Prostate gland (tissue), 2 donors: ENCODE measurements at regions not wholly inside any gene's neighbourhood (a gene's known extent, or its start where the extent isn't known, plus 50 kb on each side); places are given as distances from the start of the nearest gene placed in this dataset.

Source experiments
- DNase-seq: peaks from one replicate; pipeline ENCODE4 v3.0.0-alpha.2; 2019; ENCODE audit warnings: low spot score
- H3K27ac ChIP-seq, 2 donors: fragments of 200-600 bp; sonication (generic); 2 replicates each; pipeline ENCODE4 v1.5.1; 2017 to 2019
- H3K27me3 ChIP-seq: fragments of 200-600 bp; sonication (generic); replicated peaks from 2 replicates; pipeline ENCODE4 v1.5.1; 2019; ENCODE audit not compliant: insufficient read depth
- H3K36me3 ChIP-seq, 2 donors: fragments of 200-600 bp; sonication (generic); 1 replicate in 1 of 2; 2 replicates in 1 of 2; pipeline versions ENCODE4 v1.5.1 to v1.8.1; 2017 to 2019
- H3K4me1 ChIP-seq: fragments of 200-600 bp; sonication (generic); replicated peaks from 2 replicates; pipeline ENCODE4 v1.5.1; 2019
- H3K4me3 ChIP-seq, 2 donors: fragments of 200-600 bp; sonication (generic); 2 replicates each; pipeline ENCODE4 v1.5.1; 2017 to 2019
- H3K9me3 ChIP-seq: fragments of 200-600 bp; sonication (generic); 2 replicates; pipeline ENCODE4 v1.5.1; 2017
- POLR2A ChIP-seq: fragments of 450-650 bp; IDR thresholded peaks from one replicate; pipeline ENCODE4 v1.6.1; 2016; ENCODE audit warnings: antibody characterized with exemption, mild to moderate bottlenecking
- POLR2AphosphoS5 ChIP-seq: sonication (generic); formaldehyde crosslinking; IDR thresholded peaks from one replicate; pipeline ENCODE4 v1.6.1; 2017; ENCODE audit warnings: antibody characterized with exemption
- WGBS: methylation state at CpG from one replicate; pipeline ENCODE4 v1.1.5; 2018; 5-methylcytosine and 5-hydroxymethylcytosine counted together
- intact Hi-C: fragments of 100-400 bp; cut with DNase I; formaldehyde crosslinking; loops from one replicate; pipeline ENCODE4 v1.14.2; 2022
- TF ChIP-seq, protein P1 (sequence below), 4 experiments: fragments of 200-600 bp in 2 of 4; fragments of 450-650 bp in 2 of 4; sonication (generic) in 2 of 4; IDR thresholded peaks; 1 replicate in 3 of 4; 2 replicates in 1 of 4; pipeline ENCODE4 v1.5.1; 2016 to 2019; ENCODE audit warnings: antibody characterized with exemption in 4 of 4, mild to moderate bottlenecking in 2 of 4, moderate library complexity in 2 of 4

GRCh38 chr1:117752661-117753060, 146.8 kb downstream of the TENT5C start:
- no peak overlapping the region for H3K4me3 ChIP-seq
- H3K4me1 ChIP-seq: peaks cover 5% of the 10 kb centered on the region
- no peaks in the 10 kb centered on the region for H3K27me3 ChIP-seq
- DNase-seq: no peak
- no peak overlapping the region for H3K27ac ChIP-seq
- intact Hi-C loops: loop anchor here (5.0 kb wide), 4 partner anchors 145 to 685 kb away; partner anchors contain the start of gene TENT5C
- H3K36me3 ChIP-seq: no peaks in the 10 kb centered on the region
- TF ChIP-seq, protein P1, sequence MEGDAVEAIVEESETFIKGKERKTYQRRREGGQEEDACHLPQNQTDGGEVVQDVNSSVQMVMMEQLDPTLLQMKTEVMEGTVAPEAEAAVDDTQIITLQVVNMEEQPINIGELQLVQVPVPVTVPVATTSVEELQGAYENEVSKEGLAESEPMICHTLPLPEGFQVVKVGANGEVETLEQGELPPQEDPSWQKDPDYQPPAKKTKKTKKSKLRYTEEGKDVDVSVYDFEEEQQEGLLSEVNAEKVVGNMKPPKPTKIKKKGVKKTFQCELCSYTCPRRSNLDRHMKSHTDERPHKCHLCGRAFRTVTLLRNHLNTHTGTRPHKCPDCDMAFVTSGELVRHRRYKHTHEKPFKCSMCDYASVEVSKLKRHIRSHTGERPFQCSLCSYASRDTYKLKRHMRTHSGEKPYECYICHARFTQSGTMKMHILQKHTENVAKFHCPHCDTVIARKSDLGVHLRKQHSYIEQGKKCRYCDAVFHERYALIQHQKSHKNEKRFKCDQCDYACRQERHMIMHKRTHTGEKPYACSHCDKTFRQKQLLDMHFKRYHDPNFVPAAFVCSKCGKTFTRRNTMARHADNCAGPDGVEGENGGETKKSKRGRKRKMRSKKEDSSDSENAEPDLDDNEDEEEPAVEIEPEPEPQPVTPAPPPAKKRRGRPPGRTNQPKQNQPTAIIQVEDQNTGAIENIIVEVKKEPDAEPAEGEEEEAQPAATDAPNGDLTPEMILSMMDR (IDR thresholded peaks at IDR 0.05): no peak
- TF ChIP-seq POLR2A (no peak), POLR2AphosphoS5 (no peak)
- H3K9me3 ChIP-seq: no peaks in the 10 kb centered on the region

- Histone ChIP-seq H3K4me1 (peaks cover 5% of the 10 kb centered on the region), H3K9me3 (no peaks in the 10 kb centered on the region), H3K27ac (no peak overlapping the region), H3K36me3 (no peaks in the 10 kb centered on the region), H3K27me3 (no peaks in the 10 kb centered on the region), H3K4me3 (no peak overlapping the region)
- TF ChIP-seq POLR2AphosphoS5: no peak
- no peak for TF ChIP-seq POLR2A
- TF ChIP-seq, protein P1 (IDR thresholded peaks at IDR 0.05): no peak
- WGBS: 48% methylated on average over 2 of the region's 3 CpGs
- intact Hi-C loops: loop anchor here (5.0 kb wide), 4 partner anchors 146 to 686 kb away; partner anchors contain the start of gene TENT5C
- DNase-seq: no peak
Measured at GRCh38 chr1:117753232-117753631, 147.4 kb downstream of the TENT5C start.

DNA sequence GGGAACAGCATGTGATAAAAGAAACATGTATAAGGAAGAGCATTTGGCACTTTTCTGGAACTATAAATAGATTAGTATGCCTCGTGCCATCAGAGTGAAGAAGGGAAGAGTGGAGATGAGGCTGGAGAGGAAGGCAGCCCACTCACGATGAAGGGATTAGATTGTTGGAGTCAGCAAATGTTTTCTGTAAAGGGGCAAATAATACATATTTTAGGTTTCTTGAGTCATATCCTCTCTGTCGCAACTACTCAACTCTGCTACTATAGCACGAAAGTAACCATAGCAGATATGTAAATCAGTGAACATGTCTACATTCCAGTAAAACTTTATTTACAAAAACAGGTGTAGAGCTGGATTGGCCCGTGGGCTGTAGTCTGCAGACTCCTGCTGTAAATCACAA, 147.8 kb downstream of the TENT5C start:
- TF ChIP-seq, protein P1 (IDR thresholded peaks at IDR 0.05): no peak
- TF ChIP-seq POLR2A (no peak), POLR2AphosphoS5 (no peak)
- 23% methylated on average over 5 of the region's 5 CpGs for WGBS
- intact Hi-C loops: loop anchor here (5.0 kb wide), 4 partner anchors 146 to 686 kb away; partner anchors contain the start of gene TENT5C
- no peak overlapping the region for H3K4me3 ChIP-seq
- H3K36me3 ChIP-seq: no peaks in the 10 kb centered on the region
- H3K4me1 ChIP-seq: peaks cover 5% of the 10 kb centered on the region
- no peaks in the 10 kb centered on the region for H3K27me3 ChIP-seq
- no peak for DNase-seq
- H3K9me3 ChIP-seq: no peaks in the 10 kb centered on the region
- H3K27ac ChIP-seq: no peak overlapping the region

- H3K27ac ChIP-seq: no peak overlapping the region
- peaks cover 5% of the 10 kb centered on the region for H3K4me1 ChIP-seq
- H3K27me3 ChIP-seq: no peaks in the 10 kb centered on the region
- intact Hi-C loops: loop anchor here (5.0 kb wide), 4 partner anchors 147 to 687 kb away; partner anchors contain the start of gene TENT5C
- H3K36me3 ChIP-seq: no peaks in the 10 kb centered on the region
- H3K4me3 ChIP-seq: no peak overlapping the region
- DNase-seq: peak; percentile 70
- H3K9me3 ChIP-seq: no peaks in the 10 kb centered on the region
- WGBS: 14% methylated on average over 9 of the region's 9 CpGs
- TF ChIP-seq POLR2AphosphoS5 (no peak), POLR2A (no peak)
- TF ChIP-seq, protein P1 (IDR thresholded peaks at IDR 0.05): peak; percentile 37 to 80 (median 74)
Measured at GRCh38 chr1:117754061-117754969, 148.5 kb downstream of the TENT5C start.
